Nephron (organoid): ENCODE measurements at regions not wholly inside any gene's neighbourhood (a gene's known extent, or its start where the extent isn't known, plus 50 kb on each side); places are given as distances from the start of the nearest gene placed in this dataset.

Experiments used
- H3K27ac Mint-ChIP-seq, 3 experiments: 2 replicates each; pipeline ENCODE4 v1.8.0; 2020; ENCODE audit warnings: mixed read lengths in 3 of 3, mild to moderate bottlenecking in 2 of 3, moderate library complexity in 1 of 3
- H3K27me3 Mint-ChIP-seq: 2 replicates; pipeline ENCODE4 v1.8.0; 2021; ENCODE audit warnings: low read depth, mild to moderate bottlenecking, moderate library complexity, mixed read lengths
- H3K36me3 Mint-ChIP-seq: 2 replicates; pipeline ENCODE4 v1.8.0; 2020; ENCODE audit warnings: low read depth, mixed read lengths
- H3K4me1 Mint-ChIP-seq: 2 replicates; pipeline ENCODE4 v1.8.0; 2020; ENCODE audit warnings: mixed read lengths
- H3K4me3 Mint-ChIP-seq, 3 experiments: 2 replicates each; pipeline ENCODE4 v1.8.0; 2020; ENCODE audit warnings: mild to moderate bottlenecking in 3 of 3, mixed read lengths in 3 of 3, moderate library complexity in 2 of 3
- H3K9me3 Mint-ChIP-seq: 2 replicates; pipeline ENCODE4 v1.8.0; 2020; ENCODE audit warnings: mixed read lengths
- CTCF ChIP-seq, 3 experiments: fragments of 200-600 bp; sonication (generic); IDR thresholded peaks; one replicate each; pipeline ENCODE4 v1.5.0; 2021; ENCODE audit warnings: antibody characterized with exemption in 3 of 3; ENCODE audit not compliant: unreplicated experiment in 3 of 3

- H3K27ac Mint-ChIP-seq: no peak overlapping the region
- no peaks in the 10 kb centered on the region for H3K36me3 Mint-ChIP-seq
- no peaks in the 10 kb centered on the region for H3K4me1 Mint-ChIP-seq
- TF ChIP-seq CTCF (IDR thresholded peaks at IDR 0.05; ENCODE audit: unreplicated experiment in 3 of 3): no peak
- H3K9me3 Mint-ChIP-seq: peaks cover 5% of the 10 kb centered on the region
- H3K27me3 Mint-ChIP-seq: no peaks in the 10 kb centered on the region
- no peak overlapping the region for H3K4me3 Mint-ChIP-seq
These were observed 162.1 kb downstream of the CD8B2 start for GRCh38 chr2:106649306-106649705.

DNA sequence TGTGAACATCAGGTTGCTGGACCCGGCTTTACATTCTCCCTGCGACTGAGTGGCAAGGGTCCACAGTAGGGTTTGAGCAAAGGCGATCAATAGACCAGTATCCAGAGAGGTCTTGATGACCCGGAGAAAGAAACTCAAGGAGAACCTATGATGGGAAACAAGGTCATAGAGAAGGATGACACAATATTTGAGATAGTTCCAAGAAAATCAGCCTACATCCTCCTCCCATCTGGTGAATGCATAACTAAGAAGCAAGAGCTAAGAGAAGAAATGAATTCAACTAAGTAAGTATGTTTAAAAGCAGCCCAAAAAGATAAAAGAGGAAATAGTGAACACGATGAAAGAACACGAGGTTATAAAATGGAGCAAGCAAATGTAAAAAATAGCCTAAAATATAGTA lies 166.3 kb downstream of the CD8B2 start:
- peaks cover 26% of the 10 kb centered on the region for H3K9me3 Mint-ChIP-seq
- peaks cover 8% of the 10 kb centered on the region for H3K36me3 Mint-ChIP-seq
- no peaks in the 10 kb centered on the region for H3K4me1 Mint-ChIP-seq
- no peak for TF ChIP-seq CTCF (IDR thresholded peaks at IDR 0.05; ENCODE audit: unreplicated experiment in 3 of 3)
- no peak overlapping the region for H3K27ac Mint-ChIP-seq
- H3K27me3 Mint-ChIP-seq: no peaks in the 10 kb centered on the region
- no peak overlapping the region for H3K4me3 Mint-ChIP-seq

DNA sequence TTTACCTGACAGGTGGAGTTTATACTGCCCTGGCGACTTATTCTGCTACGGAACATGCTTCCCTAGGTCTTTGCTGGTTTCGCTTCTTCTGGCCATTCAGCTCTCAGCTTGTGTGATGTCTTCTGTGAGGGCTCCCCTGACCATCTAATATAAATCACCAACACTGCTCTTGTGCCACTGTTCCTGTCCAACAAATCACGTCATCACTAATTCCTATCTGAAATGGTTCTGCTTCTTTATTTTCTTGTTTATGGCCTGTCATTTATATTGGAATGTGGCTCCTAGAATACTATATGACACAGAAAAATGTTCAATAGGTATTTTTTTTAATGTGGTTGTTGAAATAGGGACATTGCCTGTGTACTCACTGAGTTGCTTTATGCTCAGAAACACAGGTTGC lies 171.5 kb downstream of the CD8B2 start:
- Mint-ChIP-seq H3K9me3 (peaks cover 39% of the 10 kb centered on the region), H3K27ac (no peak overlapping the region), H3K27me3 (no peaks in the 10 kb centered on the region), H3K4me1 (no peaks in the 10 kb centered on the region), H3K4me3 (no peak overlapping the region), H3K36me3 (peaks cover 19% of the 10 kb centered on the region)
- TF ChIP-seq CTCF (IDR thresholded peaks at IDR 0.05; ENCODE audit: unreplicated experiment in 3 of 3): no peak

- Mint-ChIP-seq H3K27me3 (no peaks in the 10 kb centered on the region), H3K4me3 (no peak overlapping the region), H3K36me3 (peaks cover 14% of the 10 kb centered on the region), H3K9me3 (peaks cover 33% of the 10 kb centered on the region), H3K27ac (no peak overlapping the region), H3K4me1 (no peaks in the 10 kb centered on the region)
- no peak for TF ChIP-seq CTCF (IDR thresholded peaks at IDR 0.05; ENCODE audit: unreplicated experiment in 3 of 3)
These were observed 177.5 kb downstream of the CD8B2 start for GRCh38 chr2:106664669-106665068.

DNA sequence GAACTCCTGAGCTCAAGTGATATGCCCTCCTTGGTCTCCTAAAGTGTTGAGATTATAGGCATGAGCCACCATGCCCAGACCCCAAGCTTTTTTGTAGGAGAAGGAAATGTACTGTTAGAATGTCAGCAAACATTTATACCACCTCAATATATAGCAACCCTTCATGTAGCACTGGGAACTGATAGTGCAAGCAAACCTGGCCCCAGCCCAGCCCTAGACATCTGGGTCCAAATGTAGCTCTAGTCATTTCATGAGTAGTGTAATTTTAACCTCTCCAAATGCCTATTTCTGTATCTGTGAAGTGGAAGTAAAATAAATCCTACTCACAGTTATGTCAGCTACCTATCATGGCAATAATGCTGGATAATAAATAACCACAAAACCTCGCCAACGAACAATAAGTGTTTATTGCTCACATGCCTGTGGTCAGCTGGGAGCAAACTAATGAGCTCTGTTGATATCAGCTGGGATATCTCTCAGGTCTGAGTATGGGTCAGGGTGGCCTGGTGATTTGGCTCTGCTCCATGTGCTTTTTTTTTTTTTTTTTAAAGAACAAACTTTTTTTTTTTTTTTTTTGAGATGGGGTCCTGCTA lies 180.4 kb downstream of the CD8B2 start:
- H3K27me3 Mint-ChIP-seq: no peaks in the 10 kb centered on the region
- H3K4me1 Mint-ChIP-seq: no peaks in the 10 kb centered on the region
- no peak overlapping the region for H3K27ac Mint-ChIP-seq
- peaks cover 51% of the 10 kb centered on the region for H3K9me3 Mint-ChIP-seq
- H3K4me3 Mint-ChIP-seq: no peak overlapping the region
- TF ChIP-seq CTCF (IDR thresholded peaks at IDR 0.05; ENCODE audit: unreplicated experiment in 3 of 3): no peak
- peaks cover 26% of the 10 kb centered on the region for H3K36me3 Mint-ChIP-seq

DNA sequence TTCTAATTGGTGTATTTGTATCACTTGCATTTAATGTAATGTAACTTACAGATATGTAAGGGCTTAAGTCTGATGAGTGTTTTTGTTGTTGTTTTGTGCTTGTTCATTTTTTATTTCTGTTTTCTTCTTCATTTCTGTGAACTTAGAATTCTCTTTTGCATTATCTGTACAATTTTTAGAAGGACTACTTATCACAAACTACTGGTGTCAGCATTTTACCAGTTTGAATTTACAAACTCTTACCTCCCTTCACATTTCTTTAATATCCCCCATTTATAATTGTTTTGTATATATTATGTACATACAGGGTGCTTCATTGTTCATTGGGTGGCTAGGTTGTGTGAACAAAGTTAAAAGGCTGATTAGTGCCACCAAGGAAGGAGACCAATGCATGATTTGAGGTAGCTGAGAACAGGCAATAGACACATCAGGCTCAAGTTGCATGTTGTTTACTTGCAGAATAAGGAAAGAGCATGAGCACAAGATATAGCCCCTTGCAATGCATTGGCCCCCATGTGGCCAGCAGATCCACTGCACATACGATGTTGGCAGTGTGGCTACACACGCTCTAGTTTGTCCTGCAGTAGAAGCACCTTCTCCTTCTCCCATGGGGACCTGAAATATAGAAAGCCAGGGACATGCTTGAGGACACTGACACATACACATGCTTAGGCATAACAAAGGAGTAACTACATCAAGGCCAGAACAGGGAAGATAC lies 198.2 kb downstream of the CD8B2 start:
- Mint-ChIP-seq H3K4me1 (no peaks in the 10 kb centered on the region), H3K27ac (no peak overlapping the region), H3K4me3 (no peak overlapping the region), H3K27me3 (no peaks in the 10 kb centered on the region), H3K36me3 (peaks cover 6% of the 10 kb centered on the region), H3K9me3 (peaks cover 30% of the 10 kb centered on the region)
- no peak for TF ChIP-seq CTCF (IDR thresholded peaks at IDR 0.05; ENCODE audit: unreplicated experiment in 3 of 3)
